H1 (cell line): ENCODE measurements at regions not wholly inside any gene's neighbourhood (a gene's known extent, or its start where the extent isn't known, plus 50 kb on each side); places are given as distances from the start of the nearest gene placed in this dataset.

ENCODE experiments used
- CTCF ChIA-PET: fragments of 300-600 bp; sonication (Branson Sonifier 250); formaldehyde crosslinking; loops from one replicate; lab custom pipeline; 2021; ENCODE audit not compliant: partially characterized antibody; lab: Charles Lee
- POLR2A ChIA-PET: fragments of 300-600 bp; sonication (Branson Sonifier 250); formaldehyde crosslinking; loops from one replicate; lab custom pipeline; 2021; ENCODE audit warnings: inconsistent platforms; ENCODE audit not compliant: partially characterized antibody; lab: Charles Lee
- DNase-seq, 2 experiments: peaks; one replicate each; pipeline versions ENCODE4 v3.0.0 to v3.0.0-alpha.2; 2010 to 2022; ENCODE audit warnings: low spot score in 2 of 2, low read depth in 1 of 2, mixed read lengths in 1 of 2
- FAIRE-seq: peaks from 2 replicates; lab custom pipeline; 2011; peaks lifted over from hg19 to GRCh38; lab: Jason Lieb, UNC
- H2AFZ ChIP-seq: 2 replicates; pipeline ENCODE4 v1.8.1; 2012; ENCODE audit warnings: low read length, inconsistent platforms
- H2AK5ac ChIP-seq: 2 replicates; pipeline ENCODE4 v1.6.1; 2013; ENCODE audit warnings: low read depth, low read length
- H2BK120ac ChIP-seq: replicated peaks from 2 replicates; pipeline ENCODE3; 2013; ENCODE audit warnings: low read depth, low read length, inconsistent platforms
- H2BK12ac ChIP-seq: 2 replicates; pipeline ENCODE4 v1.6.1; 2013; ENCODE audit warnings: low read depth, low read length
- H2BK15ac ChIP-seq: 2 replicates; pipeline ENCODE4 v1.6.1; 2013; ENCODE audit warnings: low read length
- H2BK20ac ChIP-seq: 2 replicates; pipeline ENCODE4 v1.6.1; 2013; ENCODE audit warnings: low read length
- H2BK5ac ChIP-seq: 2 replicates; pipeline ENCODE4 v1.6.1; 2013; ENCODE audit warnings: low read depth, low read length
- H3K14ac ChIP-seq: 2 replicates; pipeline ENCODE4 v1.6.1; 2013; ENCODE audit warnings: inconsistent platforms; ENCODE audit not compliant: insufficient read length
- H3K18ac ChIP-seq: 2 replicates; pipeline ENCODE4 v1.6.1; 2013; ENCODE audit warnings: low read length; ENCODE audit errors: extremely low read depth
- H3K23ac ChIP-seq: 2 replicates; pipeline ENCODE4 v1.6.1; 2013; ENCODE audit warnings: inconsistent platforms; ENCODE audit not compliant: insufficient read length
- H3K23me2 ChIP-seq: 2 replicates; pipeline ENCODE4 v1.6.1; 2013; ENCODE audit warnings: low read depth, low read length
- H3K27ac ChIP-seq: 2 replicates; pipeline ENCODE4 v1.6.1; 2011; ENCODE audit warnings: low read depth, low read length, inconsistent platforms
- H3K27me3 ChIP-seq, 4 experiments: replicated peaks in 1 of 4; 1 replicate in 1 of 4; 2 replicates in 3 of 4; pipeline versions ENCODE4 v1.6.1 to v1.8.1; 2011 to 2013; ENCODE audit warnings: low read length in 3 of 4, mild to moderate bottlenecking in 3 of 4, inconsistent platforms in 2 of 4, mixed read lengths in 2 of 4, moderate library complexity in 1 of 4; ENCODE audit not compliant: control insufficient read depth in 3 of 4, insufficient read depth in 3 of 4; ENCODE audit errors: extremely low read depth in 1 of 4
- H3K36me3 ChIP-seq, 4 experiments: 2 replicates each; pipeline versions ENCODE4 v1.6.1 to v1.8.1; 2011 to 2013; ENCODE audit warnings: mild to moderate bottlenecking in 4 of 4, low read length in 3 of 4, moderate library complexity in 2 of 4, control low read depth in 1 of 4, inconsistent platforms in 1 of 4; ENCODE audit not compliant: insufficient read depth in 4 of 4, control insufficient read depth in 2 of 4
- H3K4ac ChIP-seq: replicated peaks from 2 replicates; pipeline ENCODE3; 2013; ENCODE audit warnings: low read length, low read depth, mixed read lengths, inconsistent platforms; ENCODE audit not compliant: insufficient read length
- H3K4me1 ChIP-seq, 4 experiments: replicated peaks in 1 of 4; 1 replicate in 1 of 4; 2 replicates in 3 of 4; pipeline versions ENCODE4 v1.6.1 to v1.8.1; 2011 to 2013; ENCODE audit warnings: low read length in 3 of 4, inconsistent platforms in 2 of 4, mixed read lengths in 1 of 4; ENCODE audit not compliant: insufficient read depth in 4 of 4, control insufficient read depth in 3 of 4
- H3K4me2 ChIP-seq, 2 experiments: 2 replicates each; pipeline versions ENCODE4 v1.6.1 to v1.8.1; 2011 to 2013; ENCODE audit warnings: low read depth in 2 of 2, low read length in 2 of 2, control low read depth in 1 of 2, inconsistent platforms in 1 of 2, mild to moderate bottlenecking in 1 of 2; ENCODE audit not compliant: insufficient read depth in 1 of 2
- H3K4me3 ChIP-seq, 4 experiments: fragments of 200-600, 300-600 bp in 1 of 4; sonication (generic), shearing (Covaris generic), sonication (Bioruptor Twin) in 1 of 4; 2 replicates each; pipeline versions ENCODE4 v1.5.1 to v1.8.1; 2011 to 2016; ENCODE audit warnings: low read length in 4 of 4, low read depth in 3 of 4, control low read depth in 2 of 4, inconsistent platforms in 2 of 4, mild to moderate bottlenecking in 2 of 4, mixed read lengths in 1 of 4, moderate library complexity in 1 of 4; ENCODE audit not compliant: insufficient read depth in 2 of 4; ENCODE audit errors: extremely low read depth in 1 of 4
- H3K56ac ChIP-seq: replicated peaks from 2 replicates; pipeline ENCODE3; 2013; ENCODE audit warnings: low read depth, mild to moderate bottlenecking, mixed read lengths, low read length, inconsistent platforms; ENCODE audit not compliant: insufficient read length
- H3K79me1 ChIP-seq: 2 replicates; pipeline ENCODE4 v1.6.1; 2013; ENCODE audit warnings: low read depth, low read length, control low read depth
- H3K79me2 ChIP-seq, 2 experiments: 2 replicates each; pipeline versions ENCODE4 v1.6.1 to v1.8.1; 2012 to 2013; ENCODE audit warnings: low read length in 2 of 2, mild to moderate bottlenecking in 2 of 2, inconsistent platforms in 1 of 2; ENCODE audit not compliant: insufficient read depth in 2 of 2, control insufficient read depth in 1 of 2
- H3K9ac ChIP-seq, 4 experiments: replicated peaks in 1 of 4; 1 replicate in 1 of 4; 2 replicates in 3 of 4; pipeline versions ENCODE4 v1.6.1 to v1.8.1; 2011 to 2013; ENCODE audit warnings: low read depth in 3 of 4, low read length in 3 of 4, control low read depth in 2 of 4, mild to moderate bottlenecking in 2 of 4, moderate library complexity in 2 of 4, inconsistent platforms in 1 of 4; ENCODE audit errors: extremely low read depth in 1 of 4
- H3K9me3 ChIP-seq, 2 experiments: 2 replicates each; pipeline versions ENCODE4 v1.6.1 to v1.8.1; 2012 to 2013; ENCODE audit warnings: mild to moderate bottlenecking in 2 of 2, moderate library complexity in 2 of 2, control low read depth in 1 of 2, inconsistent platforms in 1 of 2, low read depth in 1 of 2, low read length in 1 of 2, mixed read lengths in 1 of 2; ENCODE audit not compliant: insufficient read depth in 2 of 2
- H4K20me1 ChIP-seq, 2 experiments: replicated peaks in 1 of 2; 2 replicates each; pipeline versions ENCODE3 to v1.8.1; 2011 to 2013; ENCODE audit warnings: inconsistent platforms in 2 of 2, low read length in 2 of 2, mild to moderate bottlenecking in 1 of 2; ENCODE audit not compliant: insufficient read depth in 2 of 2, control insufficient read depth in 1 of 2
- H4K5ac ChIP-seq: 2 replicates; pipeline ENCODE4 v1.6.1; 2013; ENCODE audit warnings: low read length, low read depth, mixed read lengths, inconsistent platforms; ENCODE audit not compliant: insufficient read length
- H4K8ac ChIP-seq: 2 replicates; pipeline ENCODE4 v1.8.0; 2013; ENCODE audit warnings: mild to moderate bottlenecking, moderate library complexity, low read length, inconsistent platforms; ENCODE audit not compliant: insufficient read depth; ENCODE audit errors: extremely low read depth
- H4K91ac ChIP-seq: replicated peaks from 2 replicates; pipeline ENCODE3; 2013; ENCODE audit warnings: low read length, mixed read lengths, inconsistent platforms; ENCODE audit not compliant: insufficient read length
- NRF1 ChIP-seq: IDR thresholded peaks from 2 replicates; pipeline ENCODE4 v1.6.1; 2011; ENCODE audit warnings: mild to moderate bottlenecking, low read depth, low read length, improper control_type of control experiment
- PHF8 ChIP-seq: fragments of 200-600 bp; sonication (generic); conservative IDR thresholded peaks from 2 replicates; pipeline ENCODE4 v1.7.1; 2012; ENCODE audit warnings: low read depth, mild to moderate bottlenecking, inconsistent platforms, low read length, moderate library complexity
- SIX5 ChIP-seq: IDR thresholded peaks from 2 replicates; pipeline ENCODE4 v1.6.1; 2011; ENCODE audit warnings: mild to moderate bottlenecking, low read depth, low read length
- WGBS, 2 experiments: shearing (Covaris generic) in 1 of 2; methylation state at CpG; one replicate each; pipeline versions ENCODE4 v1.1.6 to v1.1.7; 2013 to 2015; ENCODE audit warnings: low lambda C conversion rate in 2 of 2, mixed read lengths in 2 of 2, inconsistent platforms in 1 of 2, low coverage in 1 of 2, missing lambda C conversion rate in 1 of 2; ENCODE audit not compliant: insufficient replicate concordance in 2 of 2, insufficient coverage in 1 of 2, insufficient read length in 1 of 2; ENCODE audit errors: extremely low coverage in 1 of 2, missing lambda C conversion rate in 1 of 2; 5-methylcytosine and 5-hydroxymethylcytosine counted together

- Histone ChIP-seq H3K4me1 (no peaks in the 10 kb centered on the region; a peak in 1 of 7 replicates), H4K8ac (no peak overlapping the region), H2BK5ac (no peak overlapping the region), H2BK20ac (no peak overlapping the region), H3K9me3 (no peaks in the 10 kb centered on the region), H4K91ac (no peak overlapping the region), H3K27ac (no peak overlapping the region), H3K56ac (no peak overlapping the region), H3K23ac (no peak overlapping the region), H4K5ac (no peak overlapping the region), H2BK120ac (no peak overlapping the region), H3K4me2 (no peak overlapping the region), H3K36me3 (no peaks in the 10 kb centered on the region), H3K27me3 (no peaks in the 10 kb centered on the region), H3K4ac (no peak overlapping the region), H3K18ac (no peak overlapping the region), H3K4me3 (no peak overlapping the region), H2BK12ac (no peak overlapping the region), H2BK15ac (no peak overlapping the region), H3K14ac (no peak overlapping the region), H2AFZ (no peak overlapping the region), H4K20me1 (no peaks in the 10 kb centered on the region), H2AK5ac (no peak overlapping the region), H3K9ac (no peak overlapping the region), H3K23me2 (no peaks in the 10 kb centered on the region; the same call in 1 of the 2 replicates), H3K79me2 (no peaks in the 10 kb centered on the region), H3K79me1 (no peaks in the 10 kb centered on the region)
- 93% methylated on average over 5 of the region's 5 CpGs; no CpG with 5 or more reads in 1 of the 2 experiments for WGBS, 2 experiments
- DNase-seq (no peak), FAIRE-seq (no peak)
- ChIA-PET CTCF (interaction anchor here (1.3 kb wide), 1 partner anchor 203 kb away, joined by 3 read pairs; the partner anchor contains the start of gene PTPRM), POLR2A (interaction anchor here (0.6 kb wide), 1 partner anchor 1118 kb away, joined by 3 read pairs; no protein-coding TSS in a partner anchor)
- TF ChIP-seq PHF8 (no peak), NRF1 (no peak), SIX5 (peak; percentile 42)
Measured at GRCh38 chr18:7363338-7363737, 132.4 kb downstream of the LRRC30 start.
